DOHH2 (cell line): ENCODE measurements at regions not wholly inside any gene's neighbourhood (a gene's known extent, or its start where the extent isn't known, plus 50 kb on each side); places are given as distances from the start of the nearest gene placed in this dataset.

Experiments used
- EZH2phosphoT487 ChIP-seq: fragments of 200-600 bp; sonication (generic); IDR thresholded peaks from 2 replicates; pipeline ENCODE4 v1.6.1; 2017; ENCODE audit warnings: borderline replicate concordance, mild to moderate bottlenecking, antibody characterized with exemption, low read length, moderate library complexity, mixed read lengths
- TF ChIP-seq, protein P1 (sequence below): fragments of 200-600 bp; sonication (generic); IDR thresholded peaks from one replicate; pipeline ENCODE4 v1.5.1; 2014; ENCODE audit warnings: antibody characterized with exemption, mild to moderate bottlenecking, low read depth, low read length; ENCODE audit not compliant: poor library complexity, severe bottlenecking

DNA sequence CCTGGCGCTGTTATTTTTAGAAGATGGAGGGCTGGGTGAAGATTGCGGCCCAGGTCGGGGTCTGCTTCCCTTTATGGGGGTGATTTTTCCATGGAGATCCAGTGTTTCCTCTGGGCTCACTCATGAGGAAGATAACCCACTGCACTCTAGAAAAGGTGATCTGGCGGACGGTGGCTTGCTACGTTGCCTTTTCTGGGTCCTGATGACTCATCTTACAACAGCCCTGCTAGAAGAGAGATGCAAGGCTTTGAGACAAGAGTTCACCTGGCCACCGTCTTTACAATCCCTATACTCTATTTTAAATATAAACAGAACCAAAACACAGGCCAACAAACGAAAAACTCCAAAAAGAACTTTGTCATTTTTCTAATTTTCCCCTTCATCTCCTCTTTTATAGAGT is 182.1 kb upstream of the EXOC2 start:
- TF ChIP-seq, protein P1, sequence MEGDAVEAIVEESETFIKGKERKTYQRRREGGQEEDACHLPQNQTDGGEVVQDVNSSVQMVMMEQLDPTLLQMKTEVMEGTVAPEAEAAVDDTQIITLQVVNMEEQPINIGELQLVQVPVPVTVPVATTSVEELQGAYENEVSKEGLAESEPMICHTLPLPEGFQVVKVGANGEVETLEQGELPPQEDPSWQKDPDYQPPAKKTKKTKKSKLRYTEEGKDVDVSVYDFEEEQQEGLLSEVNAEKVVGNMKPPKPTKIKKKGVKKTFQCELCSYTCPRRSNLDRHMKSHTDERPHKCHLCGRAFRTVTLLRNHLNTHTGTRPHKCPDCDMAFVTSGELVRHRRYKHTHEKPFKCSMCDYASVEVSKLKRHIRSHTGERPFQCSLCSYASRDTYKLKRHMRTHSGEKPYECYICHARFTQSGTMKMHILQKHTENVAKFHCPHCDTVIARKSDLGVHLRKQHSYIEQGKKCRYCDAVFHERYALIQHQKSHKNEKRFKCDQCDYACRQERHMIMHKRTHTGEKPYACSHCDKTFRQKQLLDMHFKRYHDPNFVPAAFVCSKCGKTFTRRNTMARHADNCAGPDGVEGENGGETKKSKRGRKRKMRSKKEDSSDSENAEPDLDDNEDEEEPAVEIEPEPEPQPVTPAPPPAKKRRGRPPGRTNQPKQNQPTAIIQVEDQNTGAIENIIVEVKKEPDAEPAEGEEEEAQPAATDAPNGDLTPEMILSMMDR, result no peak
- TF ChIP-seq EZH2phosphoT487, result no peak
